AG04450 (cell line): ENCODE measurements at regions not wholly inside any gene's neighbourhood (a gene's known extent, or its start where the extent isn't known, plus 50 kb on each side); places are given as distances from the start of the nearest gene placed in this dataset.

Experiments
- CTCF ChIA-PET: fragments of 300-600, 350-600 bp; formaldehyde crosslinking; extraction: SDS; loops from one replicate; lab custom pipeline; 2022; ENCODE audit warnings: antibody characterized with exemption, inconsistent platforms; lab: Charles Lee
- POLR2A ChIA-PET: fragments of 350-600 bp; formaldehyde crosslinking; extraction: SDS; loops from one replicate; lab custom pipeline; 2021; ENCODE audit warnings: antibody characterized with exemption, inconsistent platforms; lab: Yijun Ruan, JAX
- DNase-seq: peaks from one replicate; pipeline ENCODE4 v3.0.0-alpha.2; 2011; ENCODE audit warnings: low read depth, low spot score
- H3K27ac ChIP-seq: one replicate; pipeline ENCODE4 v1.5.1; 2012; ENCODE audit warnings: low read depth, low read length, control low read depth
- H3K27me3 ChIP-seq: one replicate; pipeline ENCODE4 v1.6.0; 2012; ENCODE audit warnings: low read length; ENCODE audit not compliant: control insufficient read depth, insufficient read depth
- H3K4me3 ChIP-seq: 2 replicates; pipeline ENCODE4 v1.5.1; 2011; ENCODE audit warnings: mild to moderate bottlenecking, low read depth, low read length, control low read depth
- H3K9me3 ChIP-seq: 2 replicates; pipeline ENCODE4 v1.5.1; 2012; ENCODE audit warnings: low read length; ENCODE audit not compliant: control insufficient read depth, insufficient read depth
- TF ChIP-seq, protein P1 (sequence below): IDR thresholded peaks from 2 replicates; pipeline ENCODE4 v1.5.1; 2011; ENCODE audit warnings: low read depth, low read length, control low read depth, inconsistent platforms

DNA sequence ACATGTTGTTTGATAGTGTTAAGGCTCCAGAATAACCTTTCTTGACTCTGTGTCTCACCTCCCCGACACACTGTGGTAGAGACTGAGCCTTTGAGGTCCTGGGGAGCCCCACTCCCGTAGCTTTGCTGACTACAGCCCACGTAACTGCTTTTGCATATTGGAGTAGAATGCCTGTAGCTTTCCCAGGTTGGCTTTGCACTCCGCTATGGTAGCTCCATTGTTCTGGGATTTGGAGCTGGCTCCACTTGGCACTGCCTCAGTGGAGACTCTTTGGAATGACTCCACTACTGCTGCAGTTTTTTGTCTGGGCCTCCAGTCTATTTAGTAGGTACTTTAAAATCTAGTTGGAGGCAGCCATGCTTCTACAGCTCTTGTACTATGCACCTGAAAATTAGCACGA is 56.2 kb upstream of the ANXA1 start:
- ChIA-PET CTCF (interaction anchor here (0.7 to 0.9 kb wide), 3 partner anchors 12 to 88 kb away, joined by 3 read pairs; no protein-coding TSS in a partner anchor), POLR2A (no interaction called here)
- no peak overlapping the region for H3K27ac ChIP-seq
- TF ChIP-seq, protein P1, sequence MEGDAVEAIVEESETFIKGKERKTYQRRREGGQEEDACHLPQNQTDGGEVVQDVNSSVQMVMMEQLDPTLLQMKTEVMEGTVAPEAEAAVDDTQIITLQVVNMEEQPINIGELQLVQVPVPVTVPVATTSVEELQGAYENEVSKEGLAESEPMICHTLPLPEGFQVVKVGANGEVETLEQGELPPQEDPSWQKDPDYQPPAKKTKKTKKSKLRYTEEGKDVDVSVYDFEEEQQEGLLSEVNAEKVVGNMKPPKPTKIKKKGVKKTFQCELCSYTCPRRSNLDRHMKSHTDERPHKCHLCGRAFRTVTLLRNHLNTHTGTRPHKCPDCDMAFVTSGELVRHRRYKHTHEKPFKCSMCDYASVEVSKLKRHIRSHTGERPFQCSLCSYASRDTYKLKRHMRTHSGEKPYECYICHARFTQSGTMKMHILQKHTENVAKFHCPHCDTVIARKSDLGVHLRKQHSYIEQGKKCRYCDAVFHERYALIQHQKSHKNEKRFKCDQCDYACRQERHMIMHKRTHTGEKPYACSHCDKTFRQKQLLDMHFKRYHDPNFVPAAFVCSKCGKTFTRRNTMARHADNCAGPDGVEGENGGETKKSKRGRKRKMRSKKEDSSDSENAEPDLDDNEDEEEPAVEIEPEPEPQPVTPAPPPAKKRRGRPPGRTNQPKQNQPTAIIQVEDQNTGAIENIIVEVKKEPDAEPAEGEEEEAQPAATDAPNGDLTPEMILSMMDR = no peak
- H3K4me3 ChIP-seq = no peak overlapping the region
- H3K9me3 ChIP-seq = no peaks in the 10 kb centered on the region
- no peaks in the 10 kb centered on the region for H3K27me3 ChIP-seq
- DNase-seq = no peak

DNA sequence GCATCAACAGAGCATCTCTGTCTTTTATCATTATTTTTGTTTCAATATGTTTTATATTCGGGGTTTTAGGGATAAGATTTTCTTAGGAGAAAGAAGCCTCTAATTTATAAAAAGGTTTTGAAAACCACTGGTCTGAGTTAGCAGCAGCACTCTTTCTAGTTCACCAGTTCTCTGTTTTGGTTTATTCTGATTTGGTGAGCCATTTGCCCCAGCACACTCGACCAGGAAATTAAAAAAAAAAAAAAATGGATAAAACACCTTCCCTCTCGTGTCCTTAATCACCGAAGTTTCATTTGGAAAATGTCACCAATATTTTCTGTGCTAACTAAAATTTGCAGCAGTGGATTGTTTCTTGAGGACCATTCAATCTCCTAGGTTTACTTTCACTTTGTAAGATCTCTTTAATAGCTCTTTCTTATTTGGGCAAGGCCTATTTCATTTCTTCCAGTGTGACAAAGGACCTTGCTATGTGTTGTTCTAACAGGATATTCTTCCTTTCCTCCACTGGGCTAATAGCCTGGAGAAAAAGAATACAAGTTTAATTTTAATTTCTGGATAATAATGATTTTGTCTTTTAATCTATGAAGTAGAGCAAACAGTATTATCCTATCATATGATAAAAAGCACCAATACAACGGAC is 57.8 kb upstream of the ANXA1 start:
- Histone ChIP-seq H3K4me3 (no peak overlapping the region), H3K27ac (no peak overlapping the region), H3K9me3 (no peaks in the 10 kb centered on the region), H3K27me3 (no peaks in the 10 kb centered on the region)
- no peak for DNase-seq
- ChIA-PET CTCF (interaction anchor here (0.7 to 2.6 kb wide), 5 partner anchors 12 to 751 kb away, joined by 3 to 9 read pairs (median 4); no protein-coding TSS in a partner anchor), POLR2A (no interaction called here)
- TF ChIP-seq, protein P1 = no peak

DNA sequence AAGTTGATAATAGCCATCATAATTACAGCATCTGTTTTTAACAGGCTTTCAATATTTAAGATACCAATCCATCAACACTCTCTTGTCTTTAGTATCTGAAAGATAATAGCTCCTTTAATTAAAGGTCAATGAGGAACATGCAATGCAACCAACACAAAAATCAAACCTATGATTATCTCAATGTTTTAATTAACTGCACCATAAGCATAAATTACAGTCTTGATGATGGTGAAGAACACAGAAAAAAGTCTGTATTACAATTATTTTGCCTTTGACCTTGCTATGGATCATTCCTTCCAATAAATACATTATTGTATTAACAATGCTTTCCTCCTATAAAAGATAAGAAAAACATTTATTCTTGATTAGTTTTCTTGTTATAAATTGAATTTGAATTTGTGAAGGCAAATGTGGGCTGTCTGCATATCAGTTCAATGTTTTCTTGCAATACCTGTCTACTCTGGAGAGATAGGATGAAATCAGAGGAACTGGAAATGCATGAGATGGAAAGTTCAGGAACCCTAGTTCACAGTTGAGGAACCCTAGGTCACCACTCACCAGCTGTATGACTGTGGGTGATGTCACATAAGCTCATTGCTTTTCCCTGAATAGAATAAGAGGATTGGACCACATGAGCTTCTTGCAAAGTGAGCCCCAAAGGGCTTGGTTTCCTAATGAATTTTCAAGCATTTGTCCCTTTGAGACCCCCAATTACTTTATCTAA is 58.5 kb upstream of the ANXA1 start:
- no peak for DNase-seq
- ChIA-PET CTCF (interaction anchor here (0.6 to 2.6 kb wide), 6 partner anchors 11 to 222 kb away, joined by 3 to 9 read pairs (median 4); no protein-coding TSS in a partner anchor), POLR2A (no interaction called here)
- no peaks in the 10 kb centered on the region for H3K27me3 ChIP-seq
- H3K9me3 ChIP-seq = no peaks in the 10 kb centered on the region
- H3K27ac ChIP-seq = no peak overlapping the region
- TF ChIP-seq, protein P1 = no peak
- H3K4me3 ChIP-seq = no peak overlapping the region

DNA sequence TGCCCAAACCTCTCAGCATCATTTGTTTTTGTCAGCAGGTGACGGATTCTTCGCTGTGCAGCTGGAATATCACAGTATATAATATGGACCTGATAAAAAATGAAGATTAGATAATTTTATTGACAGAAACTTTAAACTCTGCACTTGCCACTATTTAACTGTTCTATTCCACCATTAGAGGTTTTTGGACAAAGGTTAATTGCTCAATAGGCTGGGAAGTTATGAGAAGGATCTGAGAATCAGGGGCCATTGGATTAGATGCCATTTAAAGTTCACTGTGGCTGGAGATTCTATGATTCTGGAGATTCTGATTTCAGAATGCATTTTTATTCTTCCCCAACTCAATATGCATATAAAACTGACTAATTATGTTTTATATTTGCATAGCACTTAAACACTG is 59.8 kb upstream of the ANXA1 start:
- no peaks in the 10 kb centered on the region for H3K9me3 ChIP-seq
- POLR2A ChIA-PET = no interaction called here
- TF ChIP-seq, protein P1 = no peak
- no peak overlapping the region for H3K4me3 ChIP-seq
- no peak for DNase-seq
- CTCF ChIA-PET = interaction anchor here (1.3 to 2.6 kb wide), 3 partner anchors 9 to 108 kb away, joined by 3 to 9 read pairs (median 5); no protein-coding TSS in a partner anchor
- no peaks in the 10 kb centered on the region for H3K27me3 ChIP-seq
- H3K27ac ChIP-seq = no peak overlapping the region

DNA sequence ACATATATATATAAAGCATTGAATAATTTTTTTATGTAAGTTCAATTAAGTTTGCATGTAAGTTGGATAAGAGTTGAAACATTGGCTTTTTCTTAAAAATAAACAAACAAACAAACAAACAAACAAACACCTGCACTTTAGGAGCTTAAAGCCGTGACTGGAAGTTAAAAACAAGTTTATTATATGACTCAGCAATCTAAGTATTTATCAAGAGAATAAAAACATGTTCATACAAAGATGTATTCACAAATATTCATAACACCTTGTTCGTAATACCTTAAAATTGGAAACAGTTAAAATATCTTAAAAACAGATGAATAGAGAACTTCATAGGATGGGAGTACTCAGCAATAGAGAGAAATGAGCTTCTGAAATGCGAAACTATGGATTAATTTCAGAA is 61.5 kb upstream of the ANXA1 start:
- TF ChIP-seq, protein P1 = no peak
- no peak for DNase-seq
- Histone ChIP-seq H3K9me3 (no peaks in the 10 kb centered on the region), H3K4me3 (no peak overlapping the region), H3K27ac (no peak overlapping the region), H3K27me3 (no peaks in the 10 kb centered on the region)
- ChIA-PET CTCF (interaction anchor here (0.8 to 1.8 kb wide), 4 partner anchors 8 to 110 kb away, joined by 3 to 10 read pairs (median 6); no protein-coding TSS in a partner anchor), POLR2A (no interaction called here)
